Neural progenitor cell (in vitro differentiated cells): ENCODE measurements at regions not wholly inside any gene's neighbourhood (a gene's known extent, or its start where the extent isn't known, plus 50 kb on each side); places are given as distances from the start of the nearest gene placed in this dataset.

Source experiments
- DNase-seq: peaks from one replicate; pipeline ENCODE4 v3.0.0-alpha.2; 2016; ENCODE audit warnings: low spot score
- H2AFZ ChIP-seq: fragments of 200-600 bp; sonication (generic); replicated peaks from 2 replicates; pipeline ENCODE4 v1.6.1; 2016; ENCODE audit warnings: antibody characterized with exemption
- H3F3A ChIP-seq: fragments of 200-600 bp; sonication (generic); 2 replicates; pipeline ENCODE4 v1.6.1; 2016; ENCODE audit warnings: antibody characterized with exemption, low read depth
- H3K27ac ChIP-seq: fragments of 200-600 bp; sonication (generic); 2 replicates; pipeline ENCODE4 v1.5.1; 2016; ENCODE audit warnings: mild to moderate bottlenecking
- H3K27me3 ChIP-seq: fragments of 200-600 bp; sonication (generic); 2 replicates; pipeline ENCODE4 v1.6.1; 2016; ENCODE audit warnings: mild to moderate bottlenecking, moderate library complexity
- H3K36me3 ChIP-seq: fragments of 200-600 bp; sonication (generic); 2 replicates; pipeline ENCODE4 v1.5.1; 2016
- H3K4me1 ChIP-seq: fragments of 200-600 bp; sonication (generic); 2 replicates; pipeline ENCODE4 v1.6.1; 2016; ENCODE audit warnings: mixed run types
- H3K4me2 ChIP-seq: fragments of 200-600 bp; sonication (generic); 2 replicates; pipeline ENCODE4 v1.6.1; 2016
- H3K4me3 ChIP-seq: fragments of 200-600 bp; sonication (generic); 2 replicates; pipeline ENCODE4 v1.5.1; 2016
- H3K79me2 ChIP-seq: fragments of 200-600 bp; sonication (generic); 2 replicates; pipeline ENCODE4 v1.6.1; 2016; ENCODE audit warnings: low read depth
- H3K9ac ChIP-seq: fragments of 200-600 bp; sonication (generic); 2 replicates; pipeline ENCODE4 v1.6.1; 2016
- H3K9me3 ChIP-seq: fragments of 200-600 bp; sonication (generic); 2 replicates; pipeline ENCODE4 v1.5.1; 2016; ENCODE audit warnings: low read depth
- H4K20me1 ChIP-seq: fragments of 200-600 bp; sonication (generic); 2 replicates; pipeline ENCODE4 v1.6.1; 2016; ENCODE audit warnings: low read depth
- H3K27ac Mint-ChIP-seq: 3 replicates; pipeline ENCODE4 v1.8.0; 2021; ENCODE audit warnings: mixed read lengths
- H3K27me3 Mint-ChIP-seq: 2 replicates; pipeline ENCODE4 v1.8.0; 2022; ENCODE audit warnings: low read depth, mild to moderate bottlenecking, inconsistent platforms, moderate library complexity, mixed read lengths; ENCODE audit not compliant: insufficient read depth
- H3K36me3 Mint-ChIP-seq: 3 replicates; pipeline ENCODE4 v1.8.0; 2021; ENCODE audit warnings: mixed read lengths
- H3K4me1 Mint-ChIP-seq: 3 replicates; pipeline ENCODE4 v1.8.0; 2021; ENCODE audit warnings: mixed read lengths
- H3K4me3 Mint-ChIP-seq: 3 replicates; pipeline ENCODE4 v1.8.0; 2021; ENCODE audit warnings: mild to moderate bottlenecking, moderate library complexity, mixed read lengths
- H3K9me3 Mint-ChIP-seq: 3 replicates; pipeline ENCODE4 v1.8.0; 2020; ENCODE audit warnings: mixed read lengths
- CTCF ChIP-seq: fragments of 200-600 bp; sonication (generic); IDR thresholded peaks from 2 replicates; pipeline ENCODE4 v1.5.1; 2017; ENCODE audit warnings: antibody characterized with exemption, mild to moderate bottlenecking
- EZH2 ChIP-seq: fragments of 200-600 bp; sonication (generic); IDR thresholded peaks from 2 replicates; pipeline ENCODE4 v1.6.1; 2017; ENCODE audit warnings: antibody characterized with exemption, mild to moderate bottlenecking, moderate library complexity
- EZH2phosphoT487 ChIP-seq: fragments of 200-600 bp; sonication (generic); IDR thresholded peaks from 2 replicates; pipeline ENCODE4 v1.6.1; 2017; ENCODE audit warnings: antibody characterized with exemption

GRCh38 chr3:147943265-147943945 is 534.2 kb downstream of the ZIC1 start:
- H3K27me3 Mint-ChIP-seq, result no peaks in the 10 kb centered on the region
- Histone ChIP-seq H4K20me1 (no peaks in the 10 kb centered on the region), H3K9ac (no peak overlapping the region), H3K36me3 (no peaks in the 10 kb centered on the region), H3K9me3 (no peaks in the 10 kb centered on the region), H2AFZ (no peak overlapping the region), H3K4me1 (peaks cover 53% of the 10 kb centered on the region), H3K27me3 (no peaks in the 10 kb centered on the region), H3K4me2 (no peak overlapping the region), H3F3A (peaks cover 4% of the 10 kb centered on the region), H3K79me2 (peaks cover 4% of the 10 kb centered on the region), H3K27ac (no peak overlapping the region), H3K4me3 (no peak overlapping the region)
- peaks cover 38% of the 10 kb centered on the region for H3K36me3 Mint-ChIP-seq
- H3K4me3 Mint-ChIP-seq, result peak overlapping the region; percentile 13
- peaks cover 51% of the 10 kb centered on the region for H3K4me1 Mint-ChIP-seq
- H3K9me3 Mint-ChIP-seq, result peaks cover 26% of the 10 kb centered on the region
- peak overlapping the region; percentile 27 for H3K27ac Mint-ChIP-seq
- no peak for DNase-seq
- TF ChIP-seq EZH2 (no peak), CTCF (no peak), EZH2phosphoT487 (no peak)

- Histone ChIP-seq H3K27me3 (no peaks in the 10 kb centered on the region), H3K27ac (no peak overlapping the region), H3K4me2 (peak overlapping the region; percentile 42), H3K9me3 (no peaks in the 10 kb centered on the region), H3F3A (peaks cover 4% of the 10 kb centered on the region), H3K9ac (no peak overlapping the region), H2AFZ (peak overlapping the region; percentile 88), H4K20me1 (no peaks in the 10 kb centered on the region), H3K36me3 (no peaks in the 10 kb centered on the region), H3K79me2 (peaks cover 4% of the 10 kb centered on the region), H3K4me3 (no peak overlapping the region), H3K4me1 (peaks cover 28% of the 10 kb centered on the region)
- Mint-ChIP-seq H3K27me3 (no peaks in the 10 kb centered on the region), H3K4me1 (peaks cover 34% of the 10 kb centered on the region), H3K4me3 (peak overlapping the region; percentile 34), H3K27ac (no peak overlapping the region), H3K36me3 (peaks cover 53% of the 10 kb centered on the region), H3K9me3 (peaks cover 28% of the 10 kb centered on the region)
- DNase-seq, result peak; percentile 23
- TF ChIP-seq EZH2, result no peak
- no peak for TF ChIP-seq EZH2phosphoT487
- peak; percentile 60 for TF ChIP-seq CTCF
These were observed 536.9 kb downstream of the ZIC1 start for GRCh38 chr3:147945968-147946519.

- TF ChIP-seq EZH2phosphoT487 (no peak), EZH2 (no peak), CTCF (no peak)
- H3K27me3 Mint-ChIP-seq, result no peaks in the 10 kb centered on the region
- H3F3A ChIP-seq, result no peaks in the 10 kb centered on the region
- H3K9me3 ChIP-seq, result no peaks in the 10 kb centered on the region
- no peaks in the 10 kb centered on the region for H3K79me2 ChIP-seq
- no peaks in the 10 kb centered on the region for H3K27me3 ChIP-seq
- H3K4me1 ChIP-seq, result no peaks in the 10 kb centered on the region
- peaks cover 64% of the 10 kb centered on the region for H3K36me3 Mint-ChIP-seq
- H3K27ac Mint-ChIP-seq, result no peak overlapping the region
- H4K20me1 ChIP-seq, result no peaks in the 10 kb centered on the region
- H3K4me2 ChIP-seq, result no peak overlapping the region
- no peak overlapping the region for H2AFZ ChIP-seq
- H3K4me1 Mint-ChIP-seq, result peaks cover 12% of the 10 kb centered on the region
- no peak overlapping the region for H3K4me3 ChIP-seq
- H3K27ac ChIP-seq, result no peak overlapping the region
- DNase-seq, result no peak
- H3K4me3 Mint-ChIP-seq, result no peak overlapping the region
- H3K9me3 Mint-ChIP-seq, result peaks cover 46% of the 10 kb centered on the region
- H3K9ac ChIP-seq, result no peak overlapping the region
- no peaks in the 10 kb centered on the region for H3K36me3 ChIP-seq
These were observed 547.5 kb downstream of the ZIC1 start for GRCh38 chr3:147956615-147957014.
